HG02798 (cell line): ENCODE measurements at regions not wholly inside any gene's neighbourhood (a gene's known extent, or its start where the extent isn't known, plus 50 kb on each side); places are given as distances from the start of the nearest gene placed in this dataset.
"Not testable (repeated sequence)": the region's sequence is repeated elsewhere in the genome, so short reads cannot be mapped to it uniquely, and the experiment has no call there.

Source experiments
- ATAC-seq: cut with Tn5 transposase; IDR thresholded peaks from one replicate; pipeline ENCODE4 v1.9.1; 2021; ENCODE audit warnings: mild to moderate bottlenecking; ENCODE audit not compliant: unreplicated experiment, poor library complexity

DNA sequence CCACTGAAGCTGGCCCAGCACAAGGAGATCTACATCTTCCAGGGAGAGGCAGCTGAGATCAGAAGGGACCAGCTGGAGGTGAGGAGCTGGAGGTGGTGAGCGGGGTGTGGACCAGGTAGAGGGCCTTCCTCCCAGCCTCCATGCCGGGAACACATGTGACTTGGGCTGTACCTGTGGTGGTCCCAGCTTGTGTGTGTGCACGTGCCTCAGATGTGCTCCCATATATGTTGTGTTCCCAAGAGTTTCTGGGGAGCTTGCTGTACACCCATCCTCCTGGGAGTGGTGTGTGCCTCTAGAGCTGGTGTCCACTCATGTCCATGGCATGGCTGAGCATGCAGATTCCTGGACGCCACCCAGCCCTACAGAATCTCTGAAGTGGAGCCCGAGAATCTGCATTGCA lies 183.7 kb upstream of the AKAP13 start:
- not testable (repeated sequence) for ATAC-seq

DNA sequence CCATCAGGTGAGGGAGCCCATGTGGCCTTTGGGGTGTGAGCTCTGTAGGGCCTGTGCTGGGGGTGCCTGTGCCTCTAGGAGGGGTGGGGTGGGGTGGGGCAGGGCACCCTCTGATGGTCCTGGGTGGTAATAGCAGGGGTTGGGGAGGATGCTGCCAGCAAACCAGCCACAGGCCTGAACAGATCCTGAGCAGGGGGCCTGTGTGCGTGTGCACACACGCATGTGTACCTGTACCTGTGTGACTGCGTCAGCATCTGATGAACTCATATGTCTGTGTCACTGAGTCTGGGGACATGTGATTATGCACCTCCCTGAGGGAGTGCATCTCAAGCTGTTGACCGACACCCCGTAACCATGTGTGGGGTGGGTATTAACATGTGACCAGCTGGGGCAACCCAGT lies 182.8 kb upstream of the AKAP13 start:
- ATAC-seq = not testable (repeated sequence)

DNA sequence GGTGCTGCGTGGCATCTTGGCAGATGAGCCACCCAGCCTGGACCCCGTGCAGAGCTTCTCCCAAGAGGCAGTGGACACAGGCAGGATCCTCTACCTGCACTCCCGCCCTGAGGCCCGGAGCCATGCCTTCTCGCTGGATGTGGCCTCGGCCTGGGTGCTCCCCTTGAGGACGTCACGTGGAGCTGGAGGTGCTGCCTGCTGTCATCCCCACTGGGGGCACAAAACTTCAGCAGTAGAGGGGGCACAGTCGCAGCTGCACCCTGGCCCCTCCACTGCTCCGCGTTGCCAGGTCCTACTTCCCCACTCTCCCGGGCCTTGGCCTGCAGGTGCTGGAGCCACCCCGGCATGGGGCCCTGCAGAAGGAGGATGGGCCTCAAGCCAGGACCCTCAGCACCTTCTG lies 182.0 kb upstream of the AKAP13 start:
- not testable (repeated sequence) for ATAC-seq

DNA sequence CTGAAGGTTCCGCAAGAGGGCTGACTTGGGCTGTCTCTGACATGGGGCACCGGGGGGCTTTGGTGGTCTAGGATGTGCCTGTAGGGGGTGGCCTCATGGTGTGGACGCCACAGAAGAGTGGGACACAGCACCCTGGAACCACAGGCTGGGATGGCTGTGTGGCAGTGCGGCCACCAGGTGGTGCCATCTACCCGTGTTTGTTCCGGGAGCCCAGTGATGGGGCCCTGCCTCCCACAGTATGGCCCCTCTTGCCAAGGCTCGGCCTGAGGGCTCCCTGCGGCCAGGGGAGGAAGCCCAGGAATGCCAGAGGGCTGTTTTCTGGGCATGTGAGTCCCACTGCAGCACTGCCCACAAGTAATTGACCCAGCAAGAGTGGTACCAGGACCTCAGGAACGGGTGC lies 180.2 kb upstream of the AKAP13 start:
- ATAC-seq = peak; percentile 92

DNA sequence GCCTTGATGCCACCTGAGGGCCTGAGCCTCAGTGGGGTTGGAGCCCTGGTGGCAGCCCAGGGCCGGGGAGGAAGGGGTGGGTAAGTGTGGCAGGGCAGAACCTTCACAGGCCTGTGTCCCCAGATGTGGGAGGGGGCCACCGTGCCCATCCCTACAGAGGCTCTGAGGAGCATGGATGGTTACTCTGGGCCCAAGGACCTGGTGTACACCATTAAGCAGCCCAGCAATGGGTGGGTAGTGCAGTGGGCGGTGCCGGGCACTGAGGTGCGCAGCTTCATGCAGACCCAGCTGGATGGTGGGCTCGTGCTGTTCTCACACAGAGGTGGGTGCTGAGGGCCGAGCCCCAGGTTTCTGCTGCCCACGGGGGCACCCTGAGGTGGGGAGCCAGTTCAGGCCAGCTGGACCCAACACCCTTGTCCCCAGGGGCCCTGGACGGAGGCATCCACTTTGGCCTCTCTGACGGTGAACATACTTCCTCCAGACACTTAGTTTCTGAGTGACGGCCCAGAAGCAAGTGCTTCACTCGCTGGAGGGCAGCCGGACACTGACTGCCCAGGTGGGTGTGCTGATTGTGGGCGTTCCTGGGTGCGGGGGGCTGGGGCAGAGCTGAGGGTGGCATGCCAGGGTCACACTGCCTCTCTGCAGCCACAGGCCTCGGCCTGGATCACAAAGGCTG lies 179.1 kb upstream of the AKAP13 start:
- ATAC-seq = not testable (repeated sequence)

DNA sequence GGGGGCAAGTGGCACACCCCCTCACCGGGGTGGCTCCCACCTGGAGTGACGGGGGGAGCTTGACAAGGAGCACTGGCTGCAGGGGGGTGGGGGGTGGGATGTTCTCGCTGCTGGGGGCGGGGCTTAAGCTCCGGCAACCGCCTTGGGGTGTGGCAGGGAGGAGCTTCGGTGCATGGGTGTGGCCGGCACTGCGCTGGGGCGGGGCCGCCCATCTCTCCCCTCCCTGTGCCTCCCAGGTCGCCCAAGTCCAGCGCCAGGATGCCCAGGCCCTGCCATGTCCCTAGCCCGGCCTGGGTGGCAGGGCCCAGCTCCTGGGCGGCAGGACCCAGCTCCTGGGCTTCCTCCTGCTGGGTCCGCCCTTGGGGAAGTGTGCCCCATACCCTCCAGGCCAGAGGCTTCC lies 175.9 kb upstream of the AKAP13 start:
- ATAC-seq = not testable (repeated sequence)

DNA sequence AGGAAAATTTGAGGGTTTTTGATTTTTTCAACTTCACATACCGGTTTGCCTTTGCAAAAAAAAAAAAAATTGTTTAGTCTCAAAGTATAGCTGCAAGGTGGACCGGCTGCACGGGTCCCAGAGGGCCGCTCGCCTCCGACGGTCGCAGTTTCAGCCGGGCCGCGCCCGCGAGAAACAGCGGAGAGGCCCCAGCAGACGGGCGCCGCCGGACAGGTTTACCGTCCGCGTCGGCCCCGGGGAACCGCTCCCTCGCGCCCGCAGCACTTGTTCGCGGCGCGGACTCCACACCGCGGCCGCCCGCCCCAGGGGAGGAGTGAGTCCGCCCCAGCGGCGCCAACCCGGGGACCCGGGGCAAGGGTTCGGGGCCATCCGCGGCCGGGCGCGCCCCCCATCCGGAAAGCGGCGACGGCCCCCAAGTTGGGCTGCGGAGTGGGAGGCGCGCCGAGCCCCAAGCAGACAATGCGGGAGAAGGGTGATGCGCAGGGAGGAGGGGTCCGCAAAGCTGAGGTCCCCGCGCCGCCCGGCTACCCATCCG lies 146.5 kb upstream of the AKAP13 start:
- not testable (repeated sequence) for ATAC-seq

DNA sequence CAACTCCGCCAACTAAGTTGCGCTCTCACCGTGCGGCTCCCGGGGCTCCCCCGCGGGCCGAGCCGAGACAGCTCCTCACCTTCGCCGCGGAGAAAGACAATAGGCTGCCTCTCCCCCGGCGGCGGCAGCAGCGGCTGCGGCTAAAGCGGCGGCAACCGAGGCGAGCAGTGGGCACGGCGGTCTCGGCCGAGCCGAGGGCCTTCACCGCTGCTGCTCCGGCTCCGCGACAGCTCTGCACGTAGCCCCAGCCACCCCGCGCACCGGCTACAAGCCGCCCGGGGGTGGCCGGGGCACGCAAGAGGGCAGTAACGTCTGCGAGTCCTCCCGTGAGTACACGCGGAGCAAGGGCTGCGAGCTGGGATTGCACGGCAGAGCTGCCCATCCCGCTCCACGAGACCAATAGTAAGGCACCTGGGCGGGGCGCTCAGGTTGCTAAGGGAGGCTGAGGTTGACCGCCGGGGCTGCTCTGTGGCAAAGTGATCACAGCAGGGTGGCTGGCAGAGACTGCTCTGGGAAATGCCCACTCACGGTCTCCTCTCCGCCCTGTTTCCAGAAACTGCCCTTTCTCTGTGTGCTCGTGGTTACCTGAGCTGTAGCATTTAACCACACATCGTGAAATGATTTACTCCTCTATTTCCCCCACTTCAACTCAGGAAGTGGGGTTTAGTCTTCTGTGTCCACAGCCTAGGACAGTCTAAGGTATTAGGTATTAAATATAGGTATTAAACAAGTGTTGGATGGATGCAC lies 145.8 kb upstream of the AKAP13 start:
- ATAC-seq = not testable (repeated sequence)

DNA sequence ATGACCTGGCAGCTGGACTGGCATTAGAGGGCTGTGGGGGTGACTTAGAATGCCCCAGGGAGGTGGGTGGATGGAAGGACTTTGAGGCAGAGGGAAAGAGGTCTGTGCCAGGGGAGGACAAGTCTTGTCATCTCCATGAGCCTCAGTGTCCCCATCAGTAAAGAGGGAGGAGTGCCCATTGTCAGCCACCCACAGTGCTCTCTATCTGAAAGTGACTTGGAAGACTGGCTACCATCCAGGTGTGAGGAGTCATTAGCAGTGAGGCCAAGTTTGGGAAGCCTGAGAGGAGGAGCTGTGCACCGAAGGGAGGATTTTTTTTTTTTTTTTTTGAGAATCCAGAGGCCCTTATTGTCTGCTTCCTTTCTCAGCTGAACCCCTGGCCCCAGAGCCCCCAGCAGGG lies 136.3 kb upstream of the AKAP13 start:
- ATAC-seq = not testable (repeated sequence)

DNA sequence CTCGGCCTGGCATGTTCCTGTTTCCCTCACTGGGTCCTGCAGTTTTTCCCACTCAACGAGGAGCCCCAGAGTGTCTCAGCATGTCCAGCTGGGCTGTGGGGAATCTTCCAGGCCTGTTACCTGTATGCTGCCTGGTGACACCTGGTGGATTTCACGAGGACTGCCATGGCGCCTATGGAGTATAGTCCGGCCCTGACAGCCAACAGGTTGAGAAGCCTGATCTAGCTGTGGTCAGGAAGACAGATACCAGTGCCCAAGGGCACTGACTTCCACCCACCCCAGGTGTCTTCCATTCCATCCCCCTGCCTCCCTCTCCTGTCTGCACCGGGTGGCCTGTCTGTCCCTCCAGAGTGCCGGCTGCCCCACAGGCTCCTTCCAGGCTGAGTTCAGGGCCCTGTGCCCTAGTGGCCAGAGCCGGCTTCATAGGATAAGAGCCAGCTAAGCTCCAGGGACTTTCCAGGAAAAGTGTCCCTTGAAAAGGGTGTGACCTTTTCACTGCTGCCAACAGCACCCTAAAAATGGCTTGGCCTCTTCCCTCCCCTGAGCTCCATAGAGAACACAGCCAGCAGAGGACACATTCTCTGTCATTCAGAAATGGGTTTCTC lies 129.4 kb upstream of the AKAP13 start:
- ATAC-seq = not testable (repeated sequence)

DNA sequence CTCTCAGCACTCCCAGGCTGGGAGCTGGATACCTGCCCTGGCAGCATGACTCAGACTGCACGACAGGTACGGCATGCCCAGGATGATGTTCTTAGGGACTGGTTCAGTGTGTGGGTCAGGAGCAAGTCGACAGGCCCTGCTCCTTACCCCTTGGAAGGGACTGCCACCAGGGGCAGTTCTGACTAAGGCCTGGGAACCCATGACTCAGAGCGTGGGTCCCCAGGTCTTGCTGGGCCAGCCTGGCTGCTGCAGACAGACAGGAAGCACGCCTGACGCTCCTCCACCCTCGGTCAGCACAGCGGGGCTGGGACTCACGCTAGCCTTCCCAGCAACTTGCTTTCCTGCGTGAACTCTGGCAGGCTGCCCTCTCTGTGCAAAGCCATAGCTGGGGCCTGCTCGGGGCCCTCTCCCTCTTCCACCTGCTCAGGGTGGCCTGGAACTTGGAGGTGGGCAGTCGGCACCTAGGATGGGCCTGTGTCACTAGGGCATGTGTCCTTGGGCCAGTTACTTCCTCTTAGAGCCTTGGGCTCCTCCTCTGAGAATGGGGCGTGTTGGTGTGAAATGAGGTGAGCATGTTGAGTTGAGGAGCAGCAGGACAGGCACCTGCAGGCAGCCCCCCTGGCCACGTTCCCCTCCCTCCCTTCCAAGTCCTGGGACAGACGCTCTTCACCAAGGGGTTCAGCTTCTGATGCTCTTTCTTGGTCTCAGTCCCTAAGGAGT lies 127.0 kb upstream of the AKAP13 start:
- ATAC-seq = peak; percentile 76

DNA sequence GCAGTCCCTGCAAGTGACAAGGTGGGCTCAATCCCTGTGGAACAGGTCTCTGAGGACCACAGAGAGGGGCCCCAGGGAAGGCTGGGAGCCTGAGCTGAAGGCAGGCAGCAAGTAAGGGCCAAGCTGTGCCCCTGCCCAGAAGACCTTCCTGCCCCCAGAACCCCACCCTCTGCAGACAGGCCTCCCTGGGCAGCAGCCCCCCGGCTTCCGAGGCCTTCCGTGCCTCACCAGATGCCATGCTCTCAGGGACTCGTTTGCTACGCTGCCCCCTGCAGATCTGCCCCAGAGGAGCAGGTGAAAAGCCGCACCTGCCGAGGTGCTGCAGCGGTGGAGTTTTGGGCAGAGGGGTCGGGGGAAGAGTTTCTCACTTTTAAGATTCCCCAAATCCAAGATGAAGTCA lies 125.4 kb upstream of the AKAP13 start:
- ATAC-seq = not testable (repeated sequence)

DNA sequence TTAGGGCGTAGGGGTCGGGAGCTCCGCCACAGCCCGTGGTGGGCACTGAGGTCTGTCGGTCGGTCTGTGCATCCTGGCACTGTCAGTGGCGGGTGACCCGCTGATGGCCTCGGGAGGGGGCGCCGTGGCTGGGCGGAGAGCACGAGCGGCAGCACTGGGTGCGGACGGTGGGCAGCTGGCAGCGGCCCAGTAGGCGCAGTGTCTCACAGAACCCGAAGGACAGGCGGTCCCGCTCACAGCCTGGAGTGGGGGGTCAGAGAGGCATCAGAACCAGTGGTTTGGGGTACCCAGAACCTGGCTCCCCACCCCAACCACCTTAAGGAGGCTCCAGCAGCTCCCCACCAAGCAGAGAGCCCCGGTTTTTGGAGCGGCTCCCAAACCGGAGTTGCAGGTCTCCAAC lies 124.9 kb upstream of the AKAP13 start:
- ATAC-seq = not testable (repeated sequence)

DNA sequence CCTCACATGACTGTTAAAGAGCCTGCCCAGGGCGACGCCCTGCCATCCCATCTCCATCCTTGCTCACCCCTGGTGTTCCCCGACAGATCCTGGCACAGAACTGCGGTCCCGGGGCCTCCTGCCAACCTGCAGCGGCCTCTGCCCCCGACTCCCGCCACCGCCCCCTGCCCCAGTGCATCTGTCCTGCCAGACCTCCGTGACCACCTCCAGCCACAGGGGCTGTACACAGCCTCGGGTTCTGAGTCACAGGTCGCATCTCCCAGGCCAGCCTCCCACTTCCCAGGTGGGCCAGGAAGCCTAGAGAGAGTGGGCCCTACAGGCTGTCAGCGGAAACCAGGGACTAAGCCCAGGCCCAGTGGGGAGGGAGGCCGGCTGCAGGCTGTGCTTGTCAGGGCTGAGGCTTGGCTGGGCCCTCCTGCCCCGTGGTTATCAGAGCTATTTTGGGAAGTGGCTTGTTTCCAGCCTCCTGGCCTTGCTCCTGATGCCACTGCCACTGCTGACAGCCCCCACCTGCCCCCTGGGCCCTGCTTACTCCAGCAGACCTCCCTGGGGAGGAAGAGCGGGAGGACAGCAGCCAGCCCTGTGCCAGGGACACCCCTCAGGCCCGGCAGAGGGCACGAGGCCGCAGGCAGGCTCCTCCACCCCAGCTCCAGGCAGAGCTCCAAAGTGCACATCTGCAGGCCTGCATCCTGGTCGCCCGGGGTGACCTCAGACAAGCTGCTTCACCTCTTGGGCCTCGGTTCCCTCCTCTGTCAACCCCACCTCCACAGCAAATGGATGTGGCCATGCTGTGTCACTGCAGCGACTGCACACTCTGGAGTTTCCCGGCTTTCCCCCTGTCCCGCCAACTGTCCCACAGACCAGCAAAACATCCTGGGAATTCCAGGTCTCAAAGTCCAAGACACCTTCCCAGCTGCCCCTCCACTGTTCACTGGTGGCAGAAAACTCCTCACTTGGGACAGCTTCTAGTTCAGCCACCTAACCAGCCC lies 124.1 kb upstream of the AKAP13 start:
- ATAC-seq = not testable (repeated sequence)

DNA sequence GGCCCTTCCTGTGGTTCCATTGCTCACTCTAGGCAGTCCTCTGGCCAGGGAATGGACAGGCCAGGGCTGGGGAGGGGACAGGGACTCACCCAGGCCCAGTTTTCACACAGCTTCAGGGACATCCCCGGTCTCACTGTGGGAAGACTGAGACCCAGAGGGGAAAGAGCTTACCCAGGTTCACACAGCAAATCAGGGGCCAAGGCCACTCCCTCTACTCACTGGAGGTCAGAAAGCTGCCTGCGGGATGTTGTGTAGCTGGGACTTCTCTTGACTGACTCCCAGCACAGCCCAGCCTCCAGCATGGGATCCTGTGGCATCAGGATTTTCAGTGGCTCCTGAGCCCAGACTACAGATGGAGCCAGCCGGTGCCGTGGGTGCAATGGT lies 122.3 kb upstream of the AKAP13 start:
- not testable (repeated sequence) for ATAC-seq

DNA sequence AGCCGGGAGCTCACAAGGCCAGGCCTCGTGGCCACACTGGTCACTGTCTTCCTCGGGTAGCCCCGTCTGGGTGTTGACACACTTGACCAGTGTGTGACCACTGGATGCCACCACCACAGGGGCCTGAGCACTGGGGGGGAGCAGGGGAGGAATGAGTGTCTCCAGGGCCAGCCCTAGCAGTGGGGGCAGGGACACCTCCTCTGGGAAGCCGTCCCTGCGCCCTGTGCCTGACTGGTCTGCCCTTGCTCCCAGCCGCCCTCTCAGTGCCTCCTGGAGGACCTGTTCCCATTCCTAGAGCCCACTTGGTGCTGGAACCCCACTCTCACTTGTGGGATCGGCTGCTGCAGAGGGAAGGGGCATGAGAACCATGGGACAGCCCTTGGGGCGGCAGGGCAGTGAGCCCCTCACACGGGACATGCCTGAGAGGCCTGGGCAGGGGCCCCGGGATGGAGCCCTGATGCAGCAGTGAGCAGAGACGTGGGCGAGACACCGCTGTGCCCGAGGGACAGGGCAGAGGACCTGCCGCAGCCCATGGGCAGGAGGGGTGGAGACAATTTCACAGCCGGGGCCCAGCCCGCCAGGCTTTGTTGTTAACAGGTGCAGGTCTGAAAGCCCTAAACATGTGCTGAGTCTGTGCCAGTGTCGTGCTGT lies 121.7 kb upstream of the AKAP13 start:
- ATAC-seq = not testable (repeated sequence)

DNA sequence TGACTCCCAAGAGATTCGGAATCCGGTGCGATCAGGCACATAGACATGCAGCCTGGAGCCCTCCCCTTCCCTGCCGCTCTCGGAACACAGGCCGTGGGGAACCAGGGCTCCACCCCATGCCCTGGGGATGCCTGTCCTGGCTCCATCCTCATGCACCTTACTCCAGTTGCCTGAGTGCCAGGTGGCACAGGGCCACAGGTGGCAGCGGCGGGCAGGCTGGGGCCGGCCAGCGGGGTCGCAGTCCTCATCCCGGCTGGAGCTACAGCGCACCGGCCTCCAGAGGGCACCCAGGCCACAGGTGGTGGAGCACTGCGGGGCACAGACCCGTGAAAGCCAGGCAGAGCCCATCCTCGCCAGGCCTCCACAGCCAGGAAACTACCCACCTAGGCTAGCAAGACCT lies 119.9 kb upstream of the AKAP13 start:
- ATAC-seq = not testable (repeated sequence)

DNA sequence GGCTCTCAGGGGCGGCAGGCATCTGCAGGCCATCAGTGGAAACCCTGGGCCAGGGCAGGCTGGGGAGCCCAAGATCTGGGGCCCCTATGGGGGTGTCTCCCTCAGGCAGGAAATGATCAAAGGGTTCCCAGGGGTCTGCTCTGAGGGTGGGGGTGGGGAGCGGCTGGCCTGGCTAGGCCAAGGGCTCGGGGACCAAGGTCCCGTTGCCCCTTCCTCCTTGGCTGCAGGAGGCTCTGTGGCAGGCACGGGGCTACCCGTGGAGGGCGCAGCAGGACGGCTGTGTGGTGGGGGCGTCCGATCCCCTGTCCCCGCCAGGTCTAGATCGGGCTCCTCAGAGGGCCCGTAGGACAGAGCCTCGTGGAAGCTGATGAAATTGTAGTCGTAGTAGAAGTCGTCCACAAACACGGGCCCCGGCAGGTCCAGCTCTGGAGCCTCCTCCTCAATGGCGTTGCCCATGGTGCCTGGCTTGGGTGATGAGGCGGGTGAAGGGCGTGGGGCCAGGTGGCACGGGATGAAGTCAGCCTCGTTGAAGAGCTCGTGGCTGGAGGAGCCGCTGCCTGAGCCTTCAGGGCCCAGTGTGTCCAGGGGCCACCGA lies 117.8 kb upstream of the AKAP13 start:
- not testable (repeated sequence) for ATAC-seq
